Motor neuron (in vitro differentiated cells): ENCODE measurements at regions not wholly inside any gene's neighbourhood (a gene's known extent, or its start where the extent isn't known, plus 50 kb on each side); places are given as distances from the start of the nearest gene placed in this dataset.
A peak's percentile ranks its signal among the peaks of the same experiment; 100 is the strongest.
"Not testable (repeated sequence)": the region's sequence is repeated elsewhere in the genome, so short reads cannot be mapped to it uniquely, and the experiment has no call there.

Source experiments
- ATAC-seq, 8 experiments: fragments of 200-7000 bp; cut with Tn5 transposase; replicated peaks in 6 of 8; 2 replicates each; pipeline ENCODE4 v1.8.0; 2021; ENCODE audit warnings: mild to moderate bottlenecking in 8 of 8, moderate library complexity in 8 of 8
- H3K27ac ChIP-seq, 2 donors: fragments of 250-450 bp; sonication (Bioruptor Pico); 2 replicates each; pipeline ENCODE4 v1.9.0; 2021; ENCODE audit warnings: antibody characterized with exemption in 2 of 2, mild to moderate bottlenecking in 2 of 2, moderate library complexity in 1 of 2
- H3K4me1 ChIP-seq, 2 donors: fragments of 250-450 bp; sonication (Bioruptor Pico); replicated peaks in 1 of 2; 2 replicates each; pipeline ENCODE4 v1.6.1; 2021; ENCODE audit warnings: antibody characterized with exemption in 2 of 2, mild to moderate bottlenecking in 2 of 2, moderate library complexity in 1 of 2
- H3K4me3 ChIP-seq, 5 donors: fragments of 250-450 bp; sonication (Bioruptor Pico); 2 replicates each; pipeline ENCODE4 v1.9.0; 2021; ENCODE audit warnings: antibody characterized with exemption in 5 of 5, mild to moderate bottlenecking in 5 of 5, moderate library complexity in 4 of 5
- WGBS, 10 experiments: fragments of 450-650 bp; shearing (Covaris generic); methylation state at CpG; one replicate each; pipeline ENCODE4 v1.0.0; 2022; 5-methylcytosine and 5-hydroxymethylcytosine counted together
- in situ Hi-C, 9 experiments: fragments of 400-800 bp; cut with MboI; loops; one replicate each; pipeline ENCODE4 v1.15.0; 2021; ENCODE audit warnings: low sequenced_read_pairs in 9 of 9, low pct_unique_long_range_greater_than_20kb in 2 of 9; ENCODE audit not compliant: unreplicated experiment in 9 of 9

DNA sequence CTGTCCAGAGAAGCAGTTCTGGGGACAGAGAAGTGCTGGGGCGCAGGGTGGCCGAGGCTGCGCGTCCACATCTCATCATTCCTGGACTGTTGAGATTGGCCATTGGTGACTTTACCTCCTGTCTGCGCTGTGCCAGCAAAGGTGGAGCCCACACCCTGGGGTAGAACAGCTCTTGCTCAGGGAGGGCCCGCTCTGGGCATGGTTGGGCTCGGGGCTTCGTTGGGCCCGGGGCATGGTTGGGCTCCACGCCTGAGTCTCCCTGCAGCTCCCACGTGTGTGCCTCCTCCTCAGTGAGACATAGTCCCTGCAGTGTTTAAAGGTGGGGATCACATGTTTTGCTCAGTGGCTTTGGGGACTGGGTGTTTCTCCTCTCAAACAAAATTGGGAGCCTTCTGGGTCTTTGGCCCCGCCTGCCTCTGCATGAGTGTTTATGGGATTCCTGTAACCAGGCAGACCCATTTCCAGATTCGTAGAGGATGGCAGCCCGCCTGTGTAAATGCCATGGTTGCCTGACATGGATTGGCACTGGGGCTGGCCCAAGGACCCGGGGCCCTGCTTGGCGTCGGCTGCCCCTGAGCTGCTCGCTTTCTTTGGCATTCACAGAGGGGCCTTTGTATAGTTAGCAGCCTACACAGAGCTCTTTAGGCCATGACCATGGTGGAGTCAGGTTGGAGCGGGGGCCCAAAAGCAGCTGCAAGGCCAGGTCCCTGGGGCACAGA lies 104.6 kb downstream of the TLR5 start:
- in situ Hi-C loops, result no loop called here
- Histone ChIP-seq H3K4me3 (no peak overlapping the region), H3K27ac (no peak overlapping the region), H3K4me1 (no peaks in the 10 kb centered on the region)
- 81 to 100% (median 100%) methylated on average over 1 to 10 of the region's 19 CpGs; no CpG with 5 or more reads in 3 of the 10 experiments for WGBS, 10 experiments
- no peak for ATAC-seq

DNA sequence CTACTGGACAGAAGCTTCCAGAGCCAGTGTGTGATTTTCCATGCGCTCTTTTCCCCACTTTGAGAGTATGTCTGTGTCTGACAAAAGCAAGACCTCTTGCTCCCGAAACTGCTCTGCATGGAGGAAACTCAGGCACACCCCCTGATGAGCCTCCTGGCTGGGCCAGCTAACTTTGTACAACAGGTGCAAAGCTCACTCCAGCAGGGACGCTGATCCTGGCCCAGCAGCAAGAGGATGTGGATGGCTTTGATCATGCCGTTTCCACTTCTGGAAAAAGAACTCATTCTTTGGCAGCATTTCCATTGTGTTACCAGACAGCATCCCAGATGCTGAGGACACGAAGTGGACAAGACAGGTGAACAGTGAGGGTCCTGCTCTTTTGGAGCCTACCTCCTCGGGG lies 103.1 kb downstream of the TLR5 start:
- H3K4me1 ChIP-seq, result no peaks in the 10 kb centered on the region
- 33 to 100% (median 79%) methylated on average over 1 to 6 of the region's 6 CpGs; no CpG with 5 or more reads in 2 of the 10 experiments for WGBS, 10 experiments
- in situ Hi-C loops, result no loop called here
- H3K4me3 ChIP-seq, result no peak overlapping the region
- no peak for ATAC-seq
- no peak overlapping the region for H3K27ac ChIP-seq

DNA sequence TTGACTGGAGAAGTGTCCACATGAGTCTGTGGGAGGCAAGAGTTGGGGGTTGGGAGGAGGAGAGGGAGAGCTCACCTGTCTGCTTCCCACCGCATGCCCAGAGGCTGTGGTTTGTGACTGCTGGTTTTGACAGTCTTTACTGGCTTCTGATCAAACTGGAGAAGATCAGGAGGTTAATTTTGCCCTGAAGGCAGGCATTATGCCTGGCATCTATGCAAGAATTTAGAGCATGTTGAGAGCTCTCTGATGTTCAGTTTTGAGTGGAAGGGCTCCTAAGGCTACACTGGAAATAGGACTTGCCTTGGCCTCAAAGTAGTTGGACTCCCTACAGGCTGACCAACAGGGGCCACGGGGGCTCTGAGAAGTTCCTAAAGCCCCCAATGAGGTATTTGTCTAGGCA lies 101.6 kb downstream of the TLR5 start:
- 0 to 80% (median 30%) methylated on average over 1 to 2 of the region's 2 CpGs; no CpG with 5 or more reads in 3 of the 10 experiments for WGBS, 10 experiments
- H3K27ac ChIP-seq, result no peak overlapping the region
- H3K4me1 ChIP-seq, result no peaks in the 10 kb centered on the region
- in situ Hi-C loops, result no loop called here
- peak in 3 of 8 experiments; percentile 85 to 95 (median 94) for ATAC-seq
- no peak overlapping the region for H3K4me3 ChIP-seq

DNA sequence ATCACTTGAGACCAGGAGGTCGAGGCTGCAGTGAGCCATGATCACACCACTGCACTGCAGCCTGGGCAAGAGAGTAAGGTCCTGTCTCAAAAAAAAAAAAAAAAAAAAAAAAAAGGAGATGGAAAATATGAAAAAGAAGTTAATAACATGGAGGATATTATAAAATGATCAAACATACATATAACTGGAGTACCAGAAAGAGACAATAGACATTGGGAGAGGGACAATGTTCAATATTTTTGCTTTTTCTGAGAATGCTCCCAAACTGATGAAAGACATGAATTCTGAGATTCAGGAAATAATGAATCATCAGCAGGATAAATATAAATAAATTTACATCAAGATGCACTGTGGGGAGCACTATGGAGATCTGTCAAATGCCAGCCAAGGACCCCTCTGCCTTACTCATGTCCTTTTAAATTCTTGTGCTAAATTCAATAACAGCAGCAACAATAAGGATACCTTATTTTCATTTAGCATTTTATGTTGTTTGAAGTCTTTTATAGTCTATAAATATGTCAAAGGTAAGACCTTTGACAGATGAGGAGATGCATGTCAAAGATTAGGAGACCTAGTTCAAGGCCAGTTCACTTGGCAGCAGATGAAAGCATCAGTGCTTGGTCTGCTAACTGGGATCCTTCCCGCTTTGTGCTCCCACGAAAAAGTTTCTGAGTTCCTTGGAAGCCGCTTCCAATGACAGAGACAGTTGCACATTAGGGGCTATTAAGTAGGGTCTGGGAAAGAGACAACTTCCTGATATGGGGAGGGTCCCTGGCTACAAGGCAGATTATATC lies 97.7 kb downstream of the TLR5 start:
- Histone ChIP-seq H3K4me1 (no peaks in the 10 kb centered on the region), H3K27ac (no peak overlapping the region), H3K4me3 (no peak overlapping the region)
- ATAC-seq, result no peak
- WGBS, 10 experiments, result 0 to 92% (median 58%) methylated on average over 1 to 4 of the region's 4 CpGs; no CpG with 5 or more reads in 1 of the 10 experiments
- in situ Hi-C loops, result no loop called here

DNA sequence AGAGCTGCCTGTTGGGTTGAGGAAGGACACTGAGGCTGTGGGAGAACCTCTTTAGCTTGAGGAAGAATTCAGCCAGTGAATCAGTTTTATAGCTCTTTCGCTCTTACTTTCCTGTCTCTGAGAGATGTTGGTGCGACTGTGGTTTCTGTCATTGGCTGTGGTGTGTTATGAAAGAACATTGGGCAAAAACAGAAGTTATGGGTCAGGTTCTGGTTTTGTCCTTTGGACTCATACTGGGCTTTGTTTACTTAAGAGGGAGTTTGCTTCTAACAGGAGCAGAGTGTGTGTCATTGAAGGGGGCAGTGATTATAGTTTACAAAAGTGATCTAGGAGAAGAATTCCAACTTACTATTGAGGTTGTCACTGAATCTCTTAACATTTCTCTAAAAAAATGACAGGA lies 97.0 kb downstream of the TLR5 start:
- WGBS, 10 experiments, result 64 to 100% (median 90%) methylated on average over 1 to 2 of the region's 2 CpGs; no CpG with 5 or more reads in 3 of the 10 experiments
- no peak overlapping the region for H3K4me3 ChIP-seq
- H3K27ac ChIP-seq, result no peak overlapping the region
- ATAC-seq, result no peak
- no peaks in the 10 kb centered on the region for H3K4me1 ChIP-seq
- in situ Hi-C loops, result no loop called here

DNA sequence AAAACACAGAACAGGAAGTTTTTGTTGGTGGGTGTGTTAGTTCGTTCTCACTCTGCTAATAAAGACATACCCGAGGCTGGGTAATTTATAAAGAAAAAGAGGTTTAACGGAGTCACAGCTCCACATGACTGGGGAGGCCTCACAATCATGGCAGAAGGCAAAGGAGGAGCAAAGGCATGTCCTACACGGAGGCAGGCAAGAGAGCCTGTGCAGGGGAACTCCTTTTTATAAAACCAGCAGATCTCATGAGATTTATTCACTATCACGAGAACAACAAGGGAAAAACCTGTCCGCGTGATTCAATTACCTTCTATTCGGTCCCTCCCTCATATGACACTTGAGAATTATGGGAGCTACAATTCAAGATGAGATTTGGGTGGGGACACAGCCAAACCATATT lies 96.6 kb downstream of the TLR5 start:
- ATAC-seq, H3K27ac ChIP-seq, H3K4me3 ChIP-seq, in situ Hi-C loops, H3K4me1 ChIP-seq: not testable (repeated sequence)
- WGBS, 10 experiments, result 56 to 94% (median 74%) methylated on average over 3 to 8 of the region's 8 CpGs

DNA sequence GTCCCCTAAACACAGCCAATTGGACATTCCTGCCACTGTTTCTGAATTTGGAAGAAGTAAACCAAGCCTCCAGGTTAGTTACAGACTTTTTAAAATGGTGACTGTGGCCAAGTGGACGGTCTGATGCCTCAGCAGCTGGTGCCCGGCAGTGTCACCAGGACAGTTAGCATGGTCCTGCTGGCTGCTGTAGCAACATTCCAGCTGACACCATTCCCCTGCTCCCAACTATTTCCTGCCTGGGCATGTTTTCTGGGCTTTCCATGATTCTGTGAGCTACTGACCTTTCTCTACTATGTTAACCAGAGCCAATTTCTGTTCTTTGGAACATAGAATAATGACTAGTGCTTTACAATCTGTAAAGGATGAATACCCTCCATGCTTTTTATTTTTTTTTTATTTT lies 95.0 kb downstream of the TLR5 start:
- in situ Hi-C loops, result no loop called here
- no peak overlapping the region for H3K4me3 ChIP-seq
- WGBS, 10 experiments, result 27 to 100% (median 76%) methylated on average over 1 to 2 of the region's 2 CpGs; no CpG with 5 or more reads in 2 of the 10 experiments
- no peaks in the 10 kb centered on the region for H3K4me1 ChIP-seq
- ATAC-seq, result no peak
- no peak overlapping the region for H3K27ac ChIP-seq

DNA sequence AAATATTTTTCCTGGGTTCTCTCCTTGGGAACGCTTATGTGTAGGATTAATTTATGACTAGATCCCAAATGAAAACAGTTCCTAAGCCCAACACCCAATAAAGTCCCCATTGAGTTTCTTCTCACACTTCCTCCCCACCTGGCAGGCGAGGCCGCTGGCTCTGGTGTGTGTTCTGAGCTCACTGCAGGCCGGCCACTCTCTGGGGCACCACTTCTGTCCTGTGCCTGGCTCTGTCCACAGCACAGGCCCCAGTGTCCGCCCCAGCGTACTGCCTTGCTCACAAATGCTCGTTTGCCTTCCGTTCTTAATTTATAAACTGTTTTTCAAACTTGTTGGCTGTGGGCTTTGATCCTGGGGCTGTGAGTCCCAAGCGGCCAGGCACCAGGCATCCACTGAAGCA lies 90.6 kb downstream of the TLR5 start:
- in situ Hi-C loops, result no loop called here
- Histone ChIP-seq H3K27ac (no peak overlapping the region), H3K4me3 (no peak overlapping the region), H3K4me1 (no peaks in the 10 kb centered on the region)
- no peak for ATAC-seq
- 72 to 96% (median 90%) methylated on average over 2 to 9 of the region's 9 CpGs; no CpG with 5 or more reads in 1 of the 10 experiments for WGBS, 10 experiments

DNA sequence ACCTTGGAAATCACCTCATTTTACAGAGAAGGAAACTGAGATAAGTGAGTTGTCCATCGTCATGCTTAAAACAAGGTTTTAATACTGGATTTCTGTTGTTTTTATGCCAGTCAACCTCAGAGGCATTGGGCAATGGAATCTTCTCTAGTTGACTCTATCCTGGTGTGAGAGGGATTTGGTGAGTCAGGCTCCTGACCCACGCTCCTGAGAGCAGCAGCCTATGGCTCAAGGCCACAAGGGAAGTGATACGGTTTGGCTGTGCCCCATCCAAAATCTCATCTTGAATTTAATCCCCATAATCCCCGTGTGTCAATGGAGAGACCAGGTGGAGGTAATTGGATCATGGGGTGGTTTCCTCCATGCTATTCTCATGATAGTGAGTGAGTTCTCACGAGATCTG lies 90.1 kb downstream of the TLR5 start:
- ATAC-seq, result no peak
- Histone ChIP-seq H3K4me1 (no peaks in the 10 kb centered on the region), H3K27ac (no peak overlapping the region), H3K4me3 (no peak overlapping the region)
- 50 to 100% (median 66%) methylated on average over 1 to 5 of the region's 5 CpGs for WGBS, 10 experiments
- in situ Hi-C loops, result no loop called here

DNA sequence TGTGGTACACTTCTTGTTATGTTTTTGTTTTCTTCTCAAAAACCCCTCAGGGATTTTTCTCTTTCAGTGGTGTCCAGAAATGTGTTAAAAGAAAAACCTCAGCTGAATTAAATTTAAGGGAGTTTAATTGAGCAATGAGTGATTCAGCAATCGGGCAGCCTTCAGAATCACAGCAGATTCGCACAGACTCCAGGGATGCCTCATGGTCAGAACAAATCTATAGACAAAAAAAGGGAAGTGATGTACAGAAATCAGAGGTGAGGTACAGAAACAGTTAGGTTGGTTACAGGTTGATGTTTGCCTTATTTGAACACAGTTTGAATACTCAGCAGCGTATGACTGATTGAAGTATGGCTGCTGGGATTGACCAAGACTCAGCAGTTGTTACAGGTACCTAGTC lies 86.2 kb downstream of the TLR5 start:
- no peaks in the 10 kb centered on the region for H3K4me1 ChIP-seq
- WGBS, 10 experiments, result 25 to 100% (median 82%) methylated on average over 1 to 3 of the region's 3 CpGs
- H3K27ac ChIP-seq, result no peak overlapping the region
- in situ Hi-C loops, result no loop called here
- no peak overlapping the region for H3K4me3 ChIP-seq
- ATAC-seq, result no peak

DNA sequence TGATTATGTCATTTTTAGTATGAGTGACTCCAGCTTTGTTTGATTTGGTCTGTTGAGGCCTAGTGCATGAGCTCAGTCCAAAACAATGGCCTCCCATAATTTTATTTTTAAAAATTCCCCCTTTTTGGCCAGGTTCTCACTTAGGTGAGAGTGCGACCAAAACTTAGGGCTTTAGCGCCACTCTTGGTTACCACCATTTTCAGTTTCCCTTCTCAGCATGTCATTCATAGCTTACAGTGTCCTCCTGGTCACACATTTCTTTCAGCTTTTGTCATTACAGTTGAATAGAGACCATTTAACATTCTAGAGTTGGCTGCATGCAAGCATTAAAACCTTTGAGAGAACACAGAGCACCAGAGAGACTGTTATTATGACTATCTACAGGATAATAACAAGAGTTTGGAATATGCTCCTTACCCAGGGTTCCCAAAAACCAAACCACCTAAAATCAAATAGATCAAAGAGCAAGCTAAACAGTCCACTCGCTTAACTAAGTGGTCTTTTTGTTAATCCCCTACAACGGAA lies 85.4 kb downstream of the TLR5 start:
- Histone ChIP-seq H3K4me3 (no peak overlapping the region), H3K27ac (no peak overlapping the region), H3K4me1 (no peaks in the 10 kb centered on the region)
- in situ Hi-C loops, result no loop called here
- no peak for ATAC-seq
- 86 to 100% (median 92%) methylated on average over 1 to 4 of the region's 4 CpGs; no CpG with 5 or more reads in 4 of the 10 experiments for WGBS, 10 experiments
